ENCODE measurements at regions not wholly inside any gene's neighbourhood (a gene's known extent, or its start where the extent isn't known, plus 50 kb on each side); places are given as distances from the start of the nearest gene placed in this dataset.
A peak's percentile ranks its signal among the peaks of the same experiment; 100 is the strongest.

GRCh38 chr12:111189792-111190191, 179.1 kb downstream of the PHETA1 start:
- intact Hi-C loops (cut with DNase I), result no loop called here
- no peak for DNase-seq

- DNase-seq, result no peak
- intact Hi-C loops (cut with DNase I), result no loop called here
Observed at GRCh38 chr12:111188436-111188835, 180.5 kb downstream of the PHETA1 start.

GRCh38 chr12:111186347-111186746, 182.5 kb downstream of the PHETA1 start:
- no peak for DNase-seq
- intact Hi-C loops (cut with DNase I), result no loop called here

GRCh38 chr12:111185889-111186227, 183.0 kb downstream of the PHETA1 start:
- intact Hi-C loops (cut with DNase I), result no loop called here
- DNase-seq, result no peak

GRCh38 chr12:111185206-111185888, 183.5 kb downstream of the PHETA1 start:
- intact Hi-C loops (cut with DNase I), result no loop called here
- DNase-seq, result no peak

- no peak for DNase-seq
- intact Hi-C loops (cut with DNase I), result no loop called here
Observed at GRCh38 chr12:111184161-111184560, 184.7 kb downstream of the PHETA1 start.

- intact Hi-C loops (cut with DNase I), result no loop called here
- DNase-seq, result no peak
Observed at GRCh38 chr12:111183094-111183493, 185.8 kb downstream of the PHETA1 start.

GRCh38 chr12:111182382-111182781, 186.5 kb downstream of the PHETA1 start:
- intact Hi-C loops (cut with DNase I), result no loop called here
- DNase-seq, result peak in 10 of 42 donors; percentile 12 to 57 (median 24)

- intact Hi-C loops (cut with DNase I), result no loop called here
- peak in 39 of 42 donors; percentile 15 to 82 (median 62) for DNase-seq
Observed at GRCh38 chr12:111181143-111181726, 187.7 kb downstream of the PHETA1 start.

- intact Hi-C loops (cut with DNase I), result no loop called here
- no peak for DNase-seq
Observed at GRCh38 chr12:111180426-111181142, 188.3 kb downstream of the PHETA1 start.

GRCh38 chr12:111178181-111179081, 190.5 kb downstream of the PHETA1 start:
- no peak for DNase-seq
- intact Hi-C loops (cut with DNase I), result no loop called here

- intact Hi-C loops (cut with DNase I), result no loop called here
- DNase-seq, result no peak
Observed at GRCh38 chr12:111175396-111176094, 193.3 kb downstream of the PHETA1 start.

- intact Hi-C loops (cut with DNase I), result no loop called here
- DNase-seq, result no peak
Observed at GRCh38 chr12:111174961-111175345, 193.9 kb downstream of the PHETA1 start.

- no peak for DNase-seq
- intact Hi-C loops (cut with DNase I), result no loop called here
Observed at GRCh38 chr12:111174251-111174960, 194.5 kb downstream of the PHETA1 start.

GRCh38 chr12:111173836-111174235, 195.1 kb downstream of the PHETA1 start:
- intact Hi-C loops (cut with DNase I), result no loop called here

GRCh38 chr12:111173391-111173790, 195.5 kb downstream of the PHETA1 start:
- no peak for DNase-seq
- intact Hi-C loops (cut with DNase I), result no loop called here

More at GRCh38 chr12:111173836-111174235, 195.1 kb downstream of the PHETA1 start:
- DNase-seq, result no peak

- no peak for DNase-seq
- intact Hi-C loops (cut with DNase I), result no loop called here
Observed at GRCh38 chr12:111172786-111173185, 196.1 kb downstream of the PHETA1 start.

GRCh38 chr12:111171832-111172231, 197.1 kb downstream of the PHETA1 start:
- intact Hi-C loops (cut with DNase I), result no loop called here
- no peak for DNase-seq

Measured in head of caudate nucleus (tissue), 42 donors.